MCF 10A (cell line): ENCODE measurements at regions not wholly inside any gene's neighbourhood (a gene's known extent, or its start where the extent isn't known, plus 50 kb on each side); places are given as distances from the start of the nearest gene placed in this dataset.

Experiments used
- BruUV-seq: library from RNA; stranded (reverse); fragments of 400-500 nt; replicated peaks from 2 replicates; lab custom pipeline; 2021; lab: Mats Ljungman, UMichigan
- CTCF ChIA-PET: fragments of 300-600 bp; sonication (Branson Sonifier 250); formaldehyde crosslinking; extraction: SDS; loops from one replicate; lab custom pipeline; 2021; ENCODE audit warnings: antibody characterized with exemption, inconsistent platforms; lab: Yijun Ruan, JAX
- POLR2A ChIA-PET: fragments of 300-600, 350-650 bp; sonication (Branson Sonifier 250); formaldehyde crosslinking; extraction: SDS; loops from one replicate; lab custom pipeline; 2020; ENCODE audit warnings: antibody characterized with exemption, inconsistent platforms; lab: Yijun Ruan, JAX
- DNase-seq: peaks from one replicate; pipeline ENCODE4 v3.0.0-alpha.2; 2018; ENCODE audit not compliant: unreplicated experiment
- H3K27ac Mint-ChIP-seq: one replicate; pipeline ENCODE4 v1.8.0; 2022; ENCODE audit warnings: mild to moderate bottlenecking, low read depth, mixed read lengths; ENCODE audit not compliant: unreplicated experiment
- H3K27me3 Mint-ChIP-seq: one replicate; pipeline ENCODE4 v1.8.0; 2022; ENCODE audit warnings: mixed read lengths; ENCODE audit not compliant: insufficient read depth, unreplicated experiment
- H3K36me3 Mint-ChIP-seq: one replicate; pipeline ENCODE4 v1.8.0; 2022; ENCODE audit warnings: mild to moderate bottlenecking, moderate library complexity, mixed read lengths; ENCODE audit not compliant: insufficient read depth, unreplicated experiment
- H3K4me1 Mint-ChIP-seq: one replicate; pipeline ENCODE4 v1.8.0; 2022; ENCODE audit warnings: mixed read lengths; ENCODE audit not compliant: insufficient read depth, unreplicated experiment
- H3K4me3 Mint-ChIP-seq: one replicate; pipeline ENCODE4 v1.8.0; 2022; ENCODE audit warnings: mild to moderate bottlenecking, moderate library complexity, mixed read lengths; ENCODE audit not compliant: unreplicated experiment
- H3K9me3 Mint-ChIP-seq: one replicate; pipeline ENCODE4 v1.8.0; 2022; ENCODE audit warnings: mixed read lengths; ENCODE audit not compliant: unreplicated experiment
- intact Hi-C: fragments of 100-400 bp; cut with micrococcal nuclease; formaldehyde crosslinking; loops from 2 replicates; pipeline ENCODE4 v1.14.1; 2022
- TF ChIP-seq, protein P1 (sequence below): fragments of 200-600 bp; IDR thresholded peaks from one replicate; pipeline ENCODE4 v1.8.0; 2022; ENCODE audit warnings: antibody characterized with exemption, mild to moderate bottlenecking; ENCODE audit not compliant: unreplicated experiment

- intact Hi-C loops, result no loop called here
- Mint-ChIP-seq H3K4me3 (no peak overlapping the region), H3K27ac (no peak overlapping the region), H3K36me3 (no peaks in the 10 kb centered on the region), H3K4me1 (no peaks in the 10 kb centered on the region), H3K27me3 (no peaks in the 10 kb centered on the region), H3K9me3 (no peaks in the 10 kb centered on the region)
- POLR2A ChIA-PET, result no interaction called here
- DNase-seq, result no peak
- TF ChIP-seq, protein P1, sequence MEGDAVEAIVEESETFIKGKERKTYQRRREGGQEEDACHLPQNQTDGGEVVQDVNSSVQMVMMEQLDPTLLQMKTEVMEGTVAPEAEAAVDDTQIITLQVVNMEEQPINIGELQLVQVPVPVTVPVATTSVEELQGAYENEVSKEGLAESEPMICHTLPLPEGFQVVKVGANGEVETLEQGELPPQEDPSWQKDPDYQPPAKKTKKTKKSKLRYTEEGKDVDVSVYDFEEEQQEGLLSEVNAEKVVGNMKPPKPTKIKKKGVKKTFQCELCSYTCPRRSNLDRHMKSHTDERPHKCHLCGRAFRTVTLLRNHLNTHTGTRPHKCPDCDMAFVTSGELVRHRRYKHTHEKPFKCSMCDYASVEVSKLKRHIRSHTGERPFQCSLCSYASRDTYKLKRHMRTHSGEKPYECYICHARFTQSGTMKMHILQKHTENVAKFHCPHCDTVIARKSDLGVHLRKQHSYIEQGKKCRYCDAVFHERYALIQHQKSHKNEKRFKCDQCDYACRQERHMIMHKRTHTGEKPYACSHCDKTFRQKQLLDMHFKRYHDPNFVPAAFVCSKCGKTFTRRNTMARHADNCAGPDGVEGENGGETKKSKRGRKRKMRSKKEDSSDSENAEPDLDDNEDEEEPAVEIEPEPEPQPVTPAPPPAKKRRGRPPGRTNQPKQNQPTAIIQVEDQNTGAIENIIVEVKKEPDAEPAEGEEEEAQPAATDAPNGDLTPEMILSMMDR, result no peak
- BruUV-seq, result no TSS peak
- CTCF ChIA-PET, result no interaction called here
Observed at GRCh38 chr7:84844771-84845170, 342.1 kb downstream of the SEMA3D start.

DNA sequence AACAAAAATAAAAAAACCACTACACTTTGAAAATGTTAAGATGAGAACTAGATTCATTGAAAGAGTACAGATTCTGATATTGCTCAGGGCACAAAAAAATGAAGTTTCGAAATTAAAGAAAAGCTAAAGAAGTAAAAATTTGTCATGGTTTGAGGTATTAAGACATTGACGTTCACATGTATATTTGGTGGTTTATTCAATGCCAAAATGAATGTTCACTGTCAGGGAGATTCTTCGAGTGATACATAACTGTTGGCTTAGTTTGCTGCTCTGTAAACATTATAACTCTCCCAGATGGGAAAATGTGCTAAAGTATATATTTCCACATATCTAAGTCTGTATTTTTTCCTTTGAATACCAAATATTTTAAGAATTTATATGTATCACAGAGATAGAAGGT lies 345.0 kb downstream of the SEMA3D start:
- TF ChIP-seq, protein P1, result no peak
- no peak overlapping the region for H3K4me3 Mint-ChIP-seq
- no peaks in the 10 kb centered on the region for H3K36me3 Mint-ChIP-seq
- no peaks in the 10 kb centered on the region for H3K4me1 Mint-ChIP-seq
- CTCF ChIA-PET, result interaction anchor here (0.7 kb wide), 1 partner anchor 199 kb away, joined by 4 read pairs; no protein-coding TSS in a partner anchor
- no peak overlapping the region for H3K27ac Mint-ChIP-seq
- no TSS peak for BruUV-seq
- POLR2A ChIA-PET, result interaction anchor here (0.7 kb wide), 2 partner anchors 23 to 72 kb away, joined by 3 read pairs; no protein-coding TSS in a partner anchor
- H3K9me3 Mint-ChIP-seq, result no peaks in the 10 kb centered on the region
- DNase-seq, result peak; percentile 0
- no peaks in the 10 kb centered on the region for H3K27me3 Mint-ChIP-seq
- intact Hi-C loops, result no loop called here

DNA sequence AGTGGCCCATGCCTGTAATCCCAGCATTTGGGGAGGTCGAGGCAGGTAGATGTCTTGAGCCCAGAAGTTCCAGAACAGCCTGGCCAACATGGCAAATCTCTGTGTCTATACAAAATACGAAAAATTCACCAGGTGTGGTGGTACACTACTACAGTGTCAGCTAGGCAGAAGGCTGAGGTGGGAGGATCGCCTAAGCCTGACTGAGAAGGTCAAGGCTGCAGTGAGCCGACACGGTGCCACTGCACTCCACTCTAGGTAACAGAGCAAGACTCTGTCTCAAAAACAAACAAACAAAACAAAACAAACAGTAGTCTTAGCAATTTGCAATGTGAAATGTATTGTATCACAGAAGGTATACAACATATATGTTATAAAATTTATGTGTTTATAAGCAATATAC lies 348.0 kb downstream of the SEMA3D start:
- no TSS peak for BruUV-seq
- H3K9me3 Mint-ChIP-seq, result no peaks in the 10 kb centered on the region
- intact Hi-C loops, result no loop called here
- POLR2A ChIA-PET, result interaction anchor here (0.5 to 0.8 kb wide), 2 partner anchors 9 to 138 kb away, joined by 3 to 4 read pairs; no protein-coding TSS in a partner anchor
- no peak for DNase-seq
- H3K4me1 Mint-ChIP-seq, result no peaks in the 10 kb centered on the region
- CTCF ChIA-PET, result no interaction called here
- no peaks in the 10 kb centered on the region for H3K36me3 Mint-ChIP-seq
- TF ChIP-seq, protein P1, result no peak
- no peaks in the 10 kb centered on the region for H3K27me3 Mint-ChIP-seq
- H3K4me3 Mint-ChIP-seq, result no peak overlapping the region
- no peak overlapping the region for H3K27ac Mint-ChIP-seq

GRCh38 chr7:84837405-84837804 lies 349.5 kb downstream of the SEMA3D start:
- DNase-seq, result no peak
- ChIA-PET CTCF (interaction anchor here (0.6 kb wide), 2 partner anchors 30 to 625 kb away, joined by 3 read pairs; no protein-coding TSS in a partner anchor), POLR2A (no interaction called here)
- intact Hi-C loops, result no loop called here
- Mint-ChIP-seq H3K4me1 (no peaks in the 10 kb centered on the region), H3K4me3 (no peak overlapping the region), H3K27me3 (no peaks in the 10 kb centered on the region), H3K36me3 (no peaks in the 10 kb centered on the region), H3K27ac (no peak overlapping the region), H3K9me3 (no peaks in the 10 kb centered on the region)
- no TSS peak for BruUV-seq
- TF ChIP-seq, protein P1, result no peak
